Loucy (cell line): ENCODE measurements at regions not wholly inside any gene's neighbourhood (a gene's known extent, or its start where the extent isn't known, plus 50 kb on each side); places are given as distances from the start of the nearest gene placed in this dataset.

Source experiments
- H2AFZ ChIP-seq: fragments of 200-600 bp; sonication (generic); 2 replicates; pipeline ENCODE4 v1.6.0; 2016; ENCODE audit warnings: antibody characterized with exemption, mild to moderate bottlenecking, low read length, moderate library complexity
- H3F3A ChIP-seq: fragments of 200-600 bp; 2 replicates; pipeline ENCODE4 v1.6.0; 2016; ENCODE audit warnings: antibody characterized with exemption, low read depth, mild to moderate bottlenecking
- H3K27me3 ChIP-seq: fragments of 200-600 bp; sonication (generic); 2 replicates; pipeline ENCODE4 v1.6.1; 2014; ENCODE audit warnings: low read length, mild to moderate bottlenecking; ENCODE audit not compliant: insufficient read depth, poor library complexity, severe bottlenecking
- H3K36me3 ChIP-seq: fragments of 200-600 bp; sonication (generic); 2 replicates; pipeline ENCODE4 v1.6.1; 2016; ENCODE audit warnings: low read length; ENCODE audit not compliant: insufficient read depth
- H3K4me1 ChIP-seq: fragments of 200-600 bp; sonication (generic); 2 replicates; pipeline ENCODE4 v1.5.1; 2014; ENCODE audit warnings: low read length, mild to moderate bottlenecking; ENCODE audit not compliant: insufficient read depth, poor library complexity, severe bottlenecking
- H3K4me2 ChIP-seq: fragments of 200-600 bp; sonication (generic); 2 replicates; pipeline ENCODE4 v1.6.0; 2014; ENCODE audit warnings: antibody characterized with exemption, low read length, low read depth, mild to moderate bottlenecking; ENCODE audit not compliant: poor library complexity, severe bottlenecking
- H3K4me3 ChIP-seq: fragments of 200-600 bp; sonication (generic); 2 replicates; pipeline ENCODE4 v1.5.1; 2014; ENCODE audit warnings: low read length, mild to moderate bottlenecking, mixed read lengths; ENCODE audit not compliant: poor library complexity, severe bottlenecking
- H3K79me2 ChIP-seq: fragments of 200-600 bp; sonication (generic); 2 replicates; pipeline ENCODE4 v1.6.1; 2014; ENCODE audit warnings: low read length; ENCODE audit not compliant: insufficient read depth
- H3K9ac ChIP-seq: fragments of 200-600 bp; sonication (generic); 2 replicates; pipeline ENCODE4 v1.6.0; 2014; ENCODE audit warnings: mild to moderate bottlenecking, low read depth, low read length, moderate library complexity; ENCODE audit not compliant: poor library complexity, severe bottlenecking
- H3K9me2 ChIP-seq: fragments of 200-600 bp; sonication (generic); replicated peaks from 2 replicates; pipeline ENCODE4 v1.6.1; 2016; ENCODE audit warnings: low read depth, low read length, mixed read lengths
- H3K9me3 ChIP-seq: fragments of 200-600 bp; sonication (generic); 2 replicates; pipeline ENCODE4 v1.6.1; 2014; ENCODE audit warnings: mild to moderate bottlenecking, antibody characterized with exemption, low read length, low read depth; ENCODE audit not compliant: insufficient read depth
- H4K20me1 ChIP-seq: fragments of 200-600 bp; sonication (generic); 2 replicates; pipeline ENCODE4 v1.6.0; 2014; ENCODE audit warnings: antibody characterized with exemption, low read length, mild to moderate bottlenecking; ENCODE audit not compliant: insufficient read depth, poor library complexity, severe bottlenecking
- CTCF ChIP-seq: fragments of 200-600 bp; sonication (generic); conservative IDR thresholded peaks from 2 replicates; pipeline ENCODE4 v1.5.1; 2014; ENCODE audit warnings: mild to moderate bottlenecking, antibody characterized with exemption, low read length
- EZH2phosphoT487 ChIP-seq: fragments of 200-600 bp; IDR thresholded peaks from 2 replicates; pipeline ENCODE4 v1.6.1; 2018; ENCODE audit warnings: antibody characterized with exemption, mild to moderate bottlenecking, moderate library complexity, borderline replicate concordance

DNA sequence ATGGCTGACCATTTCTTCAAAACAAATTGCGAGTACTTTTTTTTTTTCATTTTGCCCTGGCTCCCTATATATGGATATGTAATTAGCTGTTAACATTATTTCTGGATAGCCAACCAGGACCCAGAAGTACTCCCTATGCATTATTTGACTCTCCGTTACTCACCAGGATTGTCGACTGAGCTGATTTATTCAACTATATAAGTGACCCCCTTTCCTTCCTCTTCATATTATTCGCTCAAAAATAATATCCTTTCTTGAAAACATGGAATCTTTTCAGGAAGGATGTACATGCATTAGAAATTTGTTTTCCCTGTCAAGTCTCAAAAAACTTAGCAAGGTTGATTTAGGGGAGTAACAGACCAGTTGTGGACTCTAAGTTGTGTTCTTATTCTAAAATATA lies 114.1 kb upstream of the KLHL4 start:
- H3F3A ChIP-seq: no peaks in the 10 kb centered on the region
- no peaks in the 10 kb centered on the region for H3K9me2 ChIP-seq
- H3K4me1 ChIP-seq: no peaks in the 10 kb centered on the region
- H3K9me3 ChIP-seq: no peaks in the 10 kb centered on the region
- H3K79me2 ChIP-seq: no peaks in the 10 kb centered on the region
- no peaks in the 10 kb centered on the region for H3K36me3 ChIP-seq
- no peaks in the 10 kb centered on the region for H3K27me3 ChIP-seq
- no peaks in the 10 kb centered on the region for H4K20me1 ChIP-seq
- no peak overlapping the region for H3K4me2 ChIP-seq
- H2AFZ ChIP-seq: no peak overlapping the region
- TF ChIP-seq CTCF (no peak), EZH2phosphoT487 (no peak)
- H3K4me3 ChIP-seq: no peak overlapping the region
- no peak overlapping the region for H3K9ac ChIP-seq

DNA sequence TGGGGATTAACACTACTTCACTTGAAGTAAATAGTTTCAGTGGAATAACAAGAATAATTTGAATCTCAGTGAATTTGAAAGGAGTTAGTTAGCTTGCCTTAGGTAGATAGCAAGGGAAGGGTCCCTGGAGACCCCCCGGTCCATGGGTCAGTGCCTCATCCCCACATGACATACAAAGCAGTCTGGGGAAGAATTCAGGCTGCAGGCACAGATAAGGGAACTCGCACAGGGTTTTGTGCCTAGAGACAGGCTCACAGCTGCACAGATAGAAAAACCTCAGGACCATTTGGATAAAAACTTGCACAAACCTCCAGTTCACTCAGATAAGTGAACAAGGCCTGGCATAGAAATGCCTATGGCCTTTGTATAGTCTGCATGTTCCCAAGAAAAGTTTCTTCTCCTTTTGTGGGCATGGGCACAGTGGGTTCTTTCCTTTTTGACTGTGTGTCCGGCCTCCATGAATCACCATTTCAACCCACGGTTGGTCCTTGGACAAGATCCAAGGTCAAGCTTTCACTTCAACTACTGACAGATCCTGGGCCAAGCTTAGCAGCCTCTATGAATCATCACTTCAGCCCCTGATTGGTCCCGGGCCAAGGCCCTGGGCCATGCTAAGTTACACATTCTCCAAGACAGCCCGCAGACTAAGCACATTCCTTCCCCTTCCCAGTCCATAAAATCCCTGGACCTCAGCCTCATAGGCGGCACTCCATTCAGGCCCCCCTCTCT lies 108.3 kb upstream of the KLHL4 start:
- Histone ChIP-seq H3F3A (no peaks in the 10 kb centered on the region), H3K27me3 (no peaks in the 10 kb centered on the region), H3K9ac (no peak overlapping the region), H4K20me1 (no peaks in the 10 kb centered on the region), H3K9me3 (no peaks in the 10 kb centered on the region), H3K79me2 (no peaks in the 10 kb centered on the region), H3K9me2 (no peaks in the 10 kb centered on the region), H3K4me3 (no peak overlapping the region), H3K36me3 (no peaks in the 10 kb centered on the region), H3K4me1 (no peaks in the 10 kb centered on the region), H2AFZ (no peak overlapping the region), H3K4me2 (no peak overlapping the region)
- TF ChIP-seq EZH2phosphoT487 (no peak), CTCF (no peak)

DNA sequence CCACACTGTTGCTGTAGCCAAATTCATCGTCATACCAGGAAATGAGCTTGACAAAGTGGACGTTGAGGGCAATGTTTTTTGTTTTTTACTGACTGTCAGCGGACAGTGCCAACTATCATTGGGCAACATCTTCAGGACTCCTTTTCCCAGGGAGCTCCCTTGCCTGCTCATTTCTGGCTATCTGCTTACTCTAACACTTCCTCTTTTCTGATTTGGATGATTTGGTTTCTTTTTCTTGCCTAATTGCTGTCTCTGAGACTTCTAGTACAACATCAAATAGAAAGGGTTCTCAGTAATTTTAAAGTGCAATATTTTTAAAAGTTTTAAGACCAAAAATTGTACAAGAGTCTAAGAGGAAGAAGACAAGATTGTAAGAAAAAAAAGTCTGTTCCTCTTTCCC lies 92.0 kb upstream of the KLHL4 start:
- Histone ChIP-seq H3K4me1 (no peaks in the 10 kb centered on the region), H3K36me3 (no peaks in the 10 kb centered on the region), H3K9ac (no peak overlapping the region), H4K20me1 (no peaks in the 10 kb centered on the region), H3K27me3 (no peaks in the 10 kb centered on the region), H3K4me3 (no peak overlapping the region), H2AFZ (no peak overlapping the region), H3K9me2 (no peaks in the 10 kb centered on the region), H3K9me3 (no peaks in the 10 kb centered on the region), H3K79me2 (no peaks in the 10 kb centered on the region), H3F3A (no peaks in the 10 kb centered on the region), H3K4me2 (no peak overlapping the region)
- TF ChIP-seq CTCF (no peak), EZH2phosphoT487 (no peak)
